ENCODE measurements at regions not wholly inside any gene's neighbourhood (a gene's known extent, or its start where the extent isn't known, plus 50 kb on each side); places are given as distances from the start of the nearest gene placed in this dataset.
A peak's percentile ranks its signal among the peaks of the same experiment; 100 is the strongest.

GRCh38 chr15:89400782-89401545, 66.3 kb upstream of the POLG start:
- TF ChIP-seq CTCF (IDR thresholded peaks at IDR 0.05; ENCODE audit: insufficient read depth, low read length, missing control alignments): no peak

GRCh38 chr15:89400116-89400781, 65.6 kb upstream of the POLG start:
- ChIA-PET CTCF (interaction anchor here (0.6 to 5.0 kb wide), 7 partner anchors 9 to 42 kb away, joined by 3 to 34 read pairs (median 4); no protein-coding TSS in a partner anchor), POLR2A (no interaction called here)
- no peak for DNase-seq (ENCODE audit: low read depth, low spot score)
- H3K4me3 ChIP-seq (ENCODE audit: low read depth, low read length): no peak overlapping the region
- no peak for TF ChIP-seq CTCF (IDR thresholded peaks at IDR 0.05; ENCODE audit: insufficient read depth, low read length, missing control alignments)

More at GRCh38 chr15:89400782-89401545, 66.3 kb upstream of the POLG start:
- H3K4me3 ChIP-seq (ENCODE audit: low read depth, low read length): no peak overlapping the region
- ChIA-PET POLR2A (interaction anchor here (0.7 kb wide), 1 partner anchor 66 kb away, joined by 3 read pairs; the partner anchor contains the start of gene POLG), CTCF (interaction anchor here (0.7 to 5.0 kb wide), 5 partner anchors 8 to 43 kb away, joined by 3 to 34 read pairs (median 4); no protein-coding TSS in a partner anchor)
- DNase-seq (ENCODE audit: low read depth, low spot score): no peak

- peak; percentile 11 for TF ChIP-seq CTCF (IDR thresholded peaks at IDR 0.05; ENCODE audit: insufficient read depth, low read length, missing control alignments)
- H3K4me3 ChIP-seq (ENCODE audit: low read depth, low read length): no peak overlapping the region
- ChIA-PET CTCF (interaction anchor here (0.6 to 2.6 kb wide), 3 partner anchors 9 to 41 kb away, joined by 3 to 11 read pairs (median 3); no protein-coding TSS in a partner anchor), POLR2A (no interaction called here)
- no peak for DNase-seq (ENCODE audit: low read depth, low spot score)
These were observed 64.9 kb upstream of the POLG start for GRCh38 chr15:89399238-89400115.

GRCh38 chr15:89398896-89399237, 64.2 kb upstream of the POLG start:
- ChIA-PET POLR2A (no interaction called here), CTCF (interaction anchor here (1.3 to 2.6 kb wide), 2 partner anchors 8 to 40 kb away, joined by 3 to 11 read pairs; no protein-coding TSS in a partner anchor)
- DNase-seq (ENCODE audit: low read depth, low spot score): no peak
- H3K4me3 ChIP-seq (ENCODE audit: low read depth, low read length): no peak overlapping the region
- TF ChIP-seq CTCF (IDR thresholded peaks at IDR 0.05; ENCODE audit: insufficient read depth, low read length, missing control alignments): no peak

GRCh38 chr15:89397653-89398023, 63.0 kb upstream of the POLG start:
- TF ChIP-seq CTCF (IDR thresholded peaks at IDR 0.05; ENCODE audit: insufficient read depth, low read length, missing control alignments): no peak
- CTCF ChIA-PET: interaction anchor here (1.6 to 2.6 kb wide), 2 partner anchors 12 to 39 kb away, joined by 4 to 11 read pairs; no protein-coding TSS in a partner anchor
- DNase-seq (ENCODE audit: low read depth, low spot score): no peak
- no peak overlapping the region for H3K4me3 ChIP-seq (ENCODE audit: low read depth, low read length)
- POLR2A ChIA-PET: no interaction called here

Data from AG04449 (cell line).